GM18511 (cell line): ENCODE measurements at regions not wholly inside any gene's neighbourhood (a gene's known extent, or its start where the extent isn't known, plus 50 kb on each side); places are given as distances from the start of the nearest gene placed in this dataset.
"Not testable (repeated sequence)": the region's sequence is repeated elsewhere in the genome, so short reads cannot be mapped to it uniquely, and the experiment has no call there.

Experiments used
- ATAC-seq: cut with Tn5 transposase; IDR thresholded peaks from one replicate; pipeline ENCODE4 v1.9.1; 2021; ENCODE audit warnings: mild to moderate bottlenecking, moderate library complexity; ENCODE audit not compliant: unreplicated experiment

GRCh38 chrX:42175843-42176242 lies 252.5 kb upstream of the CASK start:
- ATAC-seq: no peak

GRCh38 chrX:42157923-42158322 lies 234.6 kb upstream of the CASK start:
- ATAC-seq: not testable (repeated sequence)

GRCh38 chrX:42151808-42152207 lies 228.5 kb upstream of the CASK start:
- ATAC-seq: no peak

- ATAC-seq: no peak
Observed at GRCh38 chrX:42149765-42150164, 226.4 kb upstream of the CASK start.

- no peak for ATAC-seq
Observed at GRCh38 chrX:42149281-42149680, 225.9 kb upstream of the CASK start.

GRCh38 chrX:42143866-42144592 lies 220.7 kb upstream of the CASK start:
- no peak for ATAC-seq

GRCh38 chrX:42140320-42140719 lies 217.0 kb upstream of the CASK start:
- no peak for ATAC-seq

GRCh38 chrX:42135583-42136228 lies 212.4 kb upstream of the CASK start:
- no peak for ATAC-seq

- no peak for ATAC-seq
Observed at GRCh38 chrX:42131856-42132255, 208.5 kb upstream of the CASK start.

GRCh38 chrX:42129022-42129940 lies 205.9 kb upstream of the CASK start:
- no peak for ATAC-seq

GRCh38 chrX:42128587-42128986 lies 205.2 kb upstream of the CASK start:
- ATAC-seq: no peak

GRCh38 chrX:42128020-42128419 lies 204.7 kb upstream of the CASK start:
- ATAC-seq: peak; percentile 58

- peak; percentile 25 for ATAC-seq
Observed at GRCh38 chrX:42127563-42127962, 204.2 kb upstream of the CASK start.

- no peak for ATAC-seq
Observed at GRCh38 chrX:42123369-42123768, 200.0 kb upstream of the CASK start.

- no peak for ATAC-seq
Observed at GRCh38 chrX:42119076-42119475, 195.7 kb upstream of the CASK start.

- ATAC-seq: no peak
Observed at GRCh38 chrX:42117318-42117717, 194.0 kb upstream of the CASK start.

GRCh38 chrX:42109428-42109827 lies 186.1 kb upstream of the CASK start:
- peak; percentile 68 for ATAC-seq

GRCh38 chrX:42107495-42108488 lies 184.4 kb upstream of the CASK start:
- ATAC-seq: no peak

GRCh38 chrX:42106556-42106955 lies 183.2 kb upstream of the CASK start:
- no peak for ATAC-seq

- ATAC-seq: no peak
Observed at GRCh38 chrX:42102586-42103282, 179.4 kb upstream of the CASK start.
